Esophagus muscularis mucosa (tissue), 4 donors: ENCODE measurements at regions not wholly inside any gene's neighbourhood (a gene's known extent, or its start where the extent isn't known, plus 50 kb on each side); places are given as distances from the start of the nearest gene placed in this dataset.

Experiments used
- DNase-seq: peaks from one replicate; pipeline ENCODE4 v3.0.0-alpha.2; 2017; ENCODE audit errors: extremely low spot score
- H3K27ac ChIP-seq, 4 donors: fragments of 200-600 bp; sonication (generic); replicated peaks in 1 of 4; 1 replicate in 3 of 4; 2 replicates in 1 of 4; pipeline ENCODE4 v1.5.1; 2016 to 2019; ENCODE audit warnings: mild to moderate bottlenecking in 1 of 4
- H3K27me3 ChIP-seq, 4 donors: fragments of 200-600 bp; sonication (generic); one replicate each; pipeline versions ENCODE4 v1.5.1 to v1.6.0; 2016 to 2019
- H3K36me3 ChIP-seq, 4 donors: fragments of 200-600 bp; sonication (generic); one replicate each; pipeline ENCODE4 v1.5.1; 2016 to 2019
- H3K4me1 ChIP-seq, 4 donors: fragments of 200-600 bp; sonication (generic); one replicate each; pipeline ENCODE4 v1.5.1; 2016 to 2019
- H3K4me3 ChIP-seq, 4 donors: fragments of 200-600 bp; sonication (generic); 1 replicate in 2 of 4; 2 replicates in 2 of 4; pipeline ENCODE4 v1.5.1; 2016 to 2019; ENCODE audit warnings: mild to moderate bottlenecking in 4 of 4, moderate library complexity in 1 of 4
- H3K9me3 ChIP-seq, 4 donors: fragments of 200-600 bp; sonication (generic); 1 replicate in 3 of 4; 2 replicates in 1 of 4; pipeline ENCODE4 v1.5.1; 2016 to 2019
- EP300 ChIP-seq: sonication (generic); formaldehyde crosslinking; IDR thresholded peaks from one replicate; pipeline ENCODE4 v1.6.1; 2017; ENCODE audit warnings: antibody characterized with exemption
- POLR2A ChIP-seq: fragments of 450-650 bp; IDR thresholded peaks from one replicate; pipeline ENCODE4 v1.6.1; 2017; ENCODE audit warnings: antibody characterized with exemption, moderate library complexity, mild to moderate bottlenecking, low read depth
- POLR2AphosphoS5 ChIP-seq, 2 donors: sonication (generic); formaldehyde crosslinking; IDR thresholded peaks; one replicate each; pipeline ENCODE4 v1.6.1; 2017; ENCODE audit warnings: antibody characterized with exemption in 2 of 2
- WGBS: methylation state at CpG from one replicate; pipeline ENCODE4 v1.1.5; 2018; 5-methylcytosine and 5-hydroxymethylcytosine counted together
- intact Hi-C: fragments of 100-400 bp; cut with DNase I; formaldehyde crosslinking; loops from one replicate; pipeline ENCODE4 v1.15.1; 2023
- TF ChIP-seq, protein P1 (sequence below), 3 experiments: fragments of 200-600 bp in 2 of 3; fragments of 450-650 bp in 1 of 3; sonication (generic) in 2 of 3; IDR thresholded peaks; one replicate each; pipeline ENCODE4 v1.5.1; 2017 to 2019; ENCODE audit warnings: antibody characterized with exemption in 3 of 3, mild to moderate bottlenecking in 2 of 3, moderate library complexity in 1 of 3

GRCh38 chr5:92748072-92748676 lies 832.8 kb downstream of the NR2F1-AS1 start:
- intact Hi-C loops, result no loop called here
- no peak overlapping the region for H3K4me3 ChIP-seq
- H3K27ac ChIP-seq, result no peak overlapping the region
- no peak for DNase-seq
- no peaks in the 10 kb centered on the region for H3K36me3 ChIP-seq
- no peaks in the 10 kb centered on the region for H3K4me1 ChIP-seq
- H3K27me3 ChIP-seq, result no peaks in the 10 kb centered on the region
- no peaks in the 10 kb centered on the region for H3K9me3 ChIP-seq
- WGBS, result 85% methylated on average over 1 of the region's 1 CpG
- no peak for TF ChIP-seq POLR2A
- TF ChIP-seq, protein P1, sequence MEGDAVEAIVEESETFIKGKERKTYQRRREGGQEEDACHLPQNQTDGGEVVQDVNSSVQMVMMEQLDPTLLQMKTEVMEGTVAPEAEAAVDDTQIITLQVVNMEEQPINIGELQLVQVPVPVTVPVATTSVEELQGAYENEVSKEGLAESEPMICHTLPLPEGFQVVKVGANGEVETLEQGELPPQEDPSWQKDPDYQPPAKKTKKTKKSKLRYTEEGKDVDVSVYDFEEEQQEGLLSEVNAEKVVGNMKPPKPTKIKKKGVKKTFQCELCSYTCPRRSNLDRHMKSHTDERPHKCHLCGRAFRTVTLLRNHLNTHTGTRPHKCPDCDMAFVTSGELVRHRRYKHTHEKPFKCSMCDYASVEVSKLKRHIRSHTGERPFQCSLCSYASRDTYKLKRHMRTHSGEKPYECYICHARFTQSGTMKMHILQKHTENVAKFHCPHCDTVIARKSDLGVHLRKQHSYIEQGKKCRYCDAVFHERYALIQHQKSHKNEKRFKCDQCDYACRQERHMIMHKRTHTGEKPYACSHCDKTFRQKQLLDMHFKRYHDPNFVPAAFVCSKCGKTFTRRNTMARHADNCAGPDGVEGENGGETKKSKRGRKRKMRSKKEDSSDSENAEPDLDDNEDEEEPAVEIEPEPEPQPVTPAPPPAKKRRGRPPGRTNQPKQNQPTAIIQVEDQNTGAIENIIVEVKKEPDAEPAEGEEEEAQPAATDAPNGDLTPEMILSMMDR (IDR thresholded peaks at IDR 0.05), result no peak
- no peak for TF ChIP-seq EP300
- no peak for TF ChIP-seq POLR2AphosphoS5 (IDR thresholded peaks at IDR 0.05)

DNA sequence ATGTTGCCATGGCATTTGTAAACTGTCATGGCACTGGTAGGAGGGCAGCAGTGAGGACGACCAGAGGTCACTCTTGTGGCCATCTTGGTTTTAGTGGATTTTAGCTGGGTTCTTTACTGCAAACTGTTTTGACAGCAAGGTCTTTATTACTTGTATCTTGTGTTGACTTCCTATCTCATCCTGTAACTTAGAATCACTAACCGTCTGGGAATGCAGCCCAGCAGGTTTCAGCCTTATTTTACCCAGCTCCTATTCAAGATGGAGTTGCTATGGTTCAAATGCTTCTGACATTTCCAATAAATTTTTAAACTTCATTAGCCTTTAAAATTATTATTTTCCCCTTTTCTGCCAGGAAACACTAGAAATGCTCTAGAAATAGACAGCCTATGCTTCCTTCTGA lies 839.1 kb downstream of the NR2F1-AS1 start:
- Histone ChIP-seq H3K9me3 (no peaks in the 10 kb centered on the region), H3K27me3 (no peaks in the 10 kb centered on the region), H3K4me3 (no peak overlapping the region), H3K36me3 (no peaks in the 10 kb centered on the region), H3K4me1 (no peaks in the 10 kb centered on the region), H3K27ac (no peak overlapping the region)
- WGBS, result 90% methylated on average over 2 of the region's 2 CpGs
- TF ChIP-seq POLR2AphosphoS5 (IDR thresholded peaks at IDR 0.05) (no peak), EP300 (no peak), POLR2A (no peak)
- TF ChIP-seq, protein P1 (IDR thresholded peaks at IDR 0.05), result no peak
- intact Hi-C loops, result no loop called here
- no peak for DNase-seq

DNA sequence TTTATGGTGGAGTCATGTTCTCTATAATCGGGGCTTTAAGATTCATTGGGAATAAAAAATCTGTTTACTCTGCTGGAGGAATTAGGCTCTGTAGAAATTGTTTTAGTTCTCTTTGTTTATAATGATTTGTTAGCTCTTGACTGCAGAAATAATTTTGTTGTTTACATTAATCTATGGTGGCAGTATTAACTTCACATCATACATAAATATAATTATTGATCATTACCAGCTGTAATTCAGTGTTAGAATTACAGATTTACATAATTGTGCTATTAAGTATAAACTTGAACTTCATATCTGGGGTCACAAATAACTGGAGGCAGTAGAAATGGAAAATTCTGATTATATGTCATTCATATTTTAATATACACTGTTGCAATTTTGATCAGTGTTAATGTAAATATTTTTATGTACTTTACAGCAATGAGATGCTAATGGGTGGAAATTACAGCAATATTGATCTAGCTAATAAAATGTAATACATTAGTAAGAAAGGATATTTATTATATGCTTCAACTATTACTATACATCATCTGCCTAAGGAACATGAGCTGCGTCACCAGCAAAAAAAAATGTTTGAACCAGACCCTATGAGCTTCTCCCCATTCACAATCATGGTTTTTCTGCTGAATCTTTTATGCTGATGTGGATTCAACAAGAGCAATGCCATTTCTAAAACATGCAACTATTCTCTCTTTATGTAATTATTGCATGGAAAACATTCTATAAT lies 846.6 kb downstream of the NR2F1-AS1 start:
- intact Hi-C loops, result no loop called here
- DNase-seq, result no peak
- Histone ChIP-seq H3K27ac (no peak overlapping the region), H3K36me3 (no peaks in the 10 kb centered on the region), H3K27me3 (no peaks in the 10 kb centered on the region), H3K4me1 (no peaks in the 10 kb centered on the region), H3K4me3 (no peak overlapping the region), H3K9me3 (no peaks in the 10 kb centered on the region)
- 67% methylated on average over 2 of the region's 2 CpGs for WGBS
- TF ChIP-seq POLR2A (no peak), EP300 (no peak), POLR2AphosphoS5 (IDR thresholded peaks at IDR 0.05) (no peak)
- TF ChIP-seq, protein P1 (IDR thresholded peaks at IDR 0.05), result no peak

GRCh38 chr5:92730486-92730885 lies 850.5 kb downstream of the NR2F1-AS1 start:
- Histone ChIP-seq H3K27me3 (no peaks in the 10 kb centered on the region), H3K36me3 (no peaks in the 10 kb centered on the region), H3K9me3 (no peaks in the 10 kb centered on the region), H3K4me3 (no peak overlapping the region), H3K4me1 (no peaks in the 10 kb centered on the region), H3K27ac (no peak overlapping the region)
- DNase-seq, result no peak
- TF ChIP-seq POLR2A (no peak), POLR2AphosphoS5 (IDR thresholded peaks at IDR 0.05) (no peak), EP300 (no peak)
- TF ChIP-seq, protein P1 (IDR thresholded peaks at IDR 0.05), result no peak
- intact Hi-C loops, result no loop called here
- WGBS, result 62% methylated on average over 1 of the region's 1 CpG
